Left lung (tissue), 4 donors: ENCODE measurements at regions not wholly inside any gene's neighbourhood (a gene's known extent, or its start where the extent isn't known, plus 50 kb on each side); places are given as distances from the start of the nearest gene placed in this dataset.

Experiments
- ATAC-seq: fragments of 200-7000 bp; cut with Tn5 transposase; one replicate; pipeline ENCODE4 v1.9.1; 2020; ENCODE audit warnings: moderate library complexity
- DNase-seq, 4 donors: peaks; one replicate each; pipeline ENCODE4 v3.0.0-alpha.2; 2013 to 2020
- H3K27ac ChIP-seq, 2 donors: fragments of 200-600 bp; sonication (generic) in 1 of 2; one replicate each; pipeline versions ENCODE4 v1.5.0 to v1.8.0; 2020 to 2021
- H3K27me3 ChIP-seq, 2 donors: fragments of 200-600 bp; sonication (generic) in 1 of 2; one replicate each; pipeline versions ENCODE4 v1.5.0 to v1.8.0; 2020 to 2021
- H3K36me3 ChIP-seq, 2 donors: fragments of 200-600 bp; sonication (generic) in 1 of 2; one replicate each; pipeline versions ENCODE4 v1.5.0 to v1.8.0; 2020 to 2021
- H3K4me1 ChIP-seq, 2 donors: fragments of 200-600 bp; one replicate each; pipeline ENCODE4 v1.8.0; 2021
- H3K4me3 ChIP-seq, 2 donors: fragments of 200-600 bp; sonication (generic) in 1 of 2; one replicate each; pipeline versions ENCODE4 v1.5.0 to v1.8.0; 2020 to 2021; ENCODE audit warnings: mild to moderate bottlenecking in 1 of 2
- H3K9me3 ChIP-seq, 2 donors: fragments of 200-600 bp; sonication (generic) in 1 of 2; one replicate each; pipeline versions ENCODE4 v1.5.0 to v1.8.0; 2020 to 2021
- CTCF ChIP-seq, 2 donors: fragments of 200-600 bp; sonication (generic) in 1 of 2; IDR thresholded peaks; one replicate each; pipeline versions ENCODE4 v1.5.0 to v1.8.0; 2021; ENCODE audit warnings: antibody characterized with exemption in 2 of 2
- intact Hi-C, 2 donors: fragments of 100-400 bp; cut with DNase I; formaldehyde crosslinking; loops; one replicate each; pipeline versions ENCODE4 v1.11.2 to v1.14.2; 2022
- donor health status: DM: no; HTN: yes; CAD: no.
- donor health status: DM: no; HTN: no; CAD: no.

DNA sequence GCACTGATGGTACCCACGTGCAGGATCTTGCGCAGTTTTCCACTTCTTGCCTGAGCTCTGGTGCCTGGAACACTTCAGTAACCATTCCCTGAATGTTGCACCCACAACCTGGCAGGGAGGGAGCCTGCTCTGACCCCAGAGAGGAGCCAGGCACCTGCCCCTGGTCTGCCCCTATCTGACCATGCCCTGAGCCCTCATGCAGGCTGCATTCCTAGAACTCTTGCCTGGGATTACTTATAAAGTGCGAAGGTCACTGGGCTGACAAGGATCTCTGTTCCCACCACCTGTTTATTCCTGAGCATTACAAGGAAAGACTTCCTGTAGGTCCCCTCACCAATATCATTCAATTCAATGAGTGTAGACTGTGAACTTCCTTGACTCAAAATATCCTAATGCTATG lies 191.9 kb upstream of the FMN2 start:
- Histone ChIP-seq H3K27me3 (no peaks in the 10 kb centered on the region), H3K36me3 (no peaks in the 10 kb centered on the region), H3K9me3 (no peaks in the 10 kb centered on the region), H3K4me3 (no peak overlapping the region), H3K27ac (no peak overlapping the region), H3K4me1 (peaks cover 0 to 11% of the 10 kb centered on the region in 2 donors)
- DNase-seq (no peak), ATAC-seq (no peak)
- no peak for TF ChIP-seq CTCF (IDR thresholded peaks at IDR 0.05)
- intact Hi-C loops, result loop anchor here in 1 of 2 donors (5.0 kb wide), 1 partner anchor 492 kb away; no protein-coding TSS in a partner anchor

DNA sequence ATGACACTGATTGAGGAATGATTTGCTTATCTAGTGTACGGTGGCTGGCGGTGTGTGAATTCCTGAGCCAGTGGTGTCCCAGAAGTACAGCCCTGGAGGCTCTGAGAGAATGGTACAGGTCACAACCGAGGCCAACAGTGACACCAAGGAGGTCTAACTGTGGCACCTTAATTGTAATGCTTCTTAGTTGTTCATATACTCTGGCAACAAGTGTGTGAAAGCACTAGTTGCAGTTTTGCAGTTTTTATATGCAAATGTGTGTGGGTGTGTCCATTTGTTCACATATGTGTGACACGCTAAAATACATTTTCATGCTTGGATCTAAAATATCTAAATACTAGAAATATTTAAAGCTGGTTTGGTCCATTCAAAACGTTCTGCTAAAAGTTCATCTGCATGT lies 185.3 kb upstream of the FMN2 start:
- H3K9me3 ChIP-seq, result no peaks in the 10 kb centered on the region
- intact Hi-C loops, result no loop called here
- H3K27me3 ChIP-seq, result no peaks in the 10 kb centered on the region
- TF ChIP-seq CTCF (IDR thresholded peaks at IDR 0.05), result no peak
- H3K4me3 ChIP-seq, result no peak overlapping the region
- no peak for DNase-seq
- H3K27ac ChIP-seq, result no peak overlapping the region
- ATAC-seq, result no peak
- H3K4me1 ChIP-seq, result peaks cover 0 to 19% of the 10 kb centered on the region in 2 donors
- H3K36me3 ChIP-seq, result peaks cover 0 to 5% of the 10 kb centered on the region in 2 donors

- ATAC-seq (peak; percentile 63), DNase-seq (peak in 3 of 4 donors; percentile 35 to 93 (median 81))
- H3K4me1 ChIP-seq, result peaks cover 2 to 31% of the 10 kb centered on the region in 2 donors
- no peak overlapping the region for H3K4me3 ChIP-seq
- peaks cover 0 to 5% of the 10 kb centered on the region in 2 donors for H3K36me3 ChIP-seq
- no peaks in the 10 kb centered on the region for H3K9me3 ChIP-seq
- no peak for TF ChIP-seq CTCF (IDR thresholded peaks at IDR 0.05)
- H3K27me3 ChIP-seq, result no peaks in the 10 kb centered on the region
- peak overlapping the region in 1 of 2 donors; percentile 61 for H3K27ac ChIP-seq
- intact Hi-C loops, result no loop called here
Measured at GRCh38 chr1:239909898-239910297, 181.8 kb upstream of the FMN2 start.

DNA sequence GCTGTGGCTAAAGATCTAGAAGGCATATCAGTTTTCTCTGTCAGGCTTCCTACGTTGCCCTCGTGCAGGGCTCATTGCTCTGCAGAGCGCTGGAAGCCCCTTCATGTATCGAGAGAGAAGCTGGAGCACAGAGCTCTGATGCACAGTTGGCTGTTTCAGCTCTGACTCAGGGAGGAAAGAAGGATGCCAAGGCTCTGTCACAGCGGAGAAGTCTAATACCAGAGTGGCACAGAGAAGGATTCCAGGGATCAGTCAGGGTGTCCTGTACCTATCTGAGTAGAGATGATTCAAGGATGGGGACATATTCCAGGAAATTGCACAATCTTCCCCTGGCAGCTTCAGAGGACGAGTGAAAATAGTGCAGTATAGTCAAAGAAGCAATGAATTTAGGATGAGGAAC lies 179.2 kb upstream of the FMN2 start:
- peaks cover 4 to 34% of the 10 kb centered on the region in 2 donors for H3K4me1 ChIP-seq
- ATAC-seq, result peak; percentile 37
- no peak for TF ChIP-seq CTCF (IDR thresholded peaks at IDR 0.05)

DNA sequence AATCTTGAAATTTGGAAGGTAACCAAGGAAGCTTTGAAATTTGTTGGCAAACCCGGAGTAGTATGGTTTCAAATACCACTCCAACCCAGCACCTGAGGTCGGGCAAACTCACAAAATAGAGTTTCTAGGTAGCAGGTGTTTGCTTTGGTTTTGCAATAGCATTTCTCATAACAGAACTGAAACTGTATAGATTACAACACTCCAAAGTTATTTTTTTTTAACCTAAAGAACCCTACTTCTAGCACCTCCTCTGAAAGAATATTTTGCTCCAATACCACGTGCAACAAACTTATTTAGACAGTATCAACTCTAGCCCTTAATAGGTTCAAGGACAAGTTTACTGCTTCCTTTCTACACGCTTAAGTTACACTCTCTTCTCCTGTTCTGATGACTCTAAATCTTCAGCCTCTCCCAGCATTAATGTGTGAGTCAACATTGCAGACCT lies 178.5 kb upstream of the FMN2 start:
- no peak for TF ChIP-seq CTCF (IDR thresholded peaks at IDR 0.05)
- Histone ChIP-seq H3K27me3 (no peaks in the 10 kb centered on the region), H3K9me3 (no peaks in the 10 kb centered on the region), H3K4me3 (no peak overlapping the region), H3K36me3 (peaks cover 0 to 3% of the 10 kb centered on the region in 2 donors), H3K4me1 (peaks cover 4 to 34% of the 10 kb centered on the region in 2 donors), H3K27ac (peak overlapping the region; percentile 10 to 55)
- peak in 1 of 4 donors; percentile 37 for DNase-seq
- intact Hi-C loops, result no loop called here
- ATAC-seq, result peak; percentile 78

More for the DNA sequence above, 179.2 kb upstream of the FMN2 start:
- H3K9me3 ChIP-seq, result no peaks in the 10 kb centered on the region
- H3K4me3 ChIP-seq, result no peak overlapping the region
- intact Hi-C loops, result no loop called here
- no peak for DNase-seq
- peaks cover 0 to 5% of the 10 kb centered on the region in 2 donors for H3K36me3 ChIP-seq
- no peaks in the 10 kb centered on the region for H3K27me3 ChIP-seq
- H3K27ac ChIP-seq, result peak overlapping the region; percentile 13 to 55
